D721Med (cell line): ENCODE measurements at regions not wholly inside any gene's neighbourhood (a gene's known extent, or its start where the extent isn't known, plus 50 kb on each side); places are given as distances from the start of the nearest gene placed in this dataset.

Source experiments
- DNase-seq: peaks from one replicate; pipeline ENCODE4 v3.0.0; 2011; ENCODE audit warnings: low spot score; ENCODE audit not compliant: insufficient read length
- FAIRE-seq: peaks from 2 replicates; lab custom pipeline; 2011; peaks lifted over from hg19 to GRCh38; lab: Jason Lieb, UNC
- CTCF ChIP-seq: IDR thresholded peaks from 2 replicates; pipeline ENCODE4 v1.5.1; 2012; ENCODE audit warnings: mild to moderate bottlenecking, control low read depth; ENCODE audit not compliant: insufficient read depth; ENCODE audit errors: missing control alignments

GRCh38 chr1:2857521-2857920, 56.0 kb upstream of the TTC34 start:
- DNase-seq (no peak), FAIRE-seq (no peak)
- TF ChIP-seq CTCF: no peak

GRCh38 chr1:2858676-2859075, 57.2 kb upstream of the TTC34 start:
- no peak for TF ChIP-seq CTCF
- no peak for FAIRE-seq
- no peak for DNase-seq

GRCh38 chr1:2859219-2859880, 57.9 kb upstream of the TTC34 start:
- FAIRE-seq: no peak
- no peak for DNase-seq

GRCh38 chr1:2859881-2860430, 58.5 kb upstream of the TTC34 start:
- FAIRE-seq: no peak
- DNase-seq: no peak
- no peak for TF ChIP-seq CTCF

More at GRCh38 chr1:2859219-2859880, 57.9 kb upstream of the TTC34 start:
- no peak for TF ChIP-seq CTCF

- DNase-seq (no peak), FAIRE-seq (no peak)
- no peak for TF ChIP-seq CTCF
Observed at GRCh38 chr1:2860476-2861142, 59.1 kb upstream of the TTC34 start.

GRCh38 chr1:2861143-2861987, 59.9 kb upstream of the TTC34 start:
- no peak for DNase-seq
- no peak for TF ChIP-seq CTCF
- FAIRE-seq: no peak
